ENCODE measurements at regions not wholly inside any gene's neighbourhood (a gene's known extent, or its start where the extent isn't known, plus 50 kb on each side); places are given as distances from the start of the nearest gene placed in this dataset.

DNA sequence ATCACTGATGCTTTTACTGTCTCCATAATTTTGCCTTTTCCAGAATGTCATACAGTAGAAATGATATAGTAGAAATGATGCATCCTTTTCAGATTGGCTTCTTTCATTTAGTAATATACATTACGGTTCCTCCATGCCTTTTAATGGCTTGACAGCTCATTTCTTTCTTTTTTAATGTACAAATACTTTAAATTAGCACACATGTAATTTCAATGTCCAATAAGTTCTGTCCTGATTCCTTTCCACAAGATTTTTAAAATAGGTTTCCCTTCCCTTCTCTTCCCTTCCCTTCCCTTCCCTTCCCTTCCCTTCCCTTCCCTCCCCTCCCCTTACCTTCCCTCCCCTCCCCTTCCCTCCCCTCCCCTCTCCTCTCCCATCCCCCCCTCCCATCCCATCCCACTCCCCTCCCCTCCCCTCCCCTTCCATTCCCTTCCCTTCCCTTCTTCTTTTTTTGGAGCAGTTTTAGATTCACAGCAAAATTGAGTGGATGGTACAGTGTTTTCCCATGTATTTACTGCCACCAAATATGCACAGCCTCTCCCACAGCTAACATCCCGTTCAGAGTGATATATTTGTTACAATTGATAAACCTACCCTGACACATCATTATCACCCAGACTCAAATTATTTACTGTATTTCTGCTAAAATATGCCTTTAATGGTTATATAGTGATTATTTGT lies 398.8 kb downstream of the RNF144B start:
- no peak for DNase-seq

DNA sequence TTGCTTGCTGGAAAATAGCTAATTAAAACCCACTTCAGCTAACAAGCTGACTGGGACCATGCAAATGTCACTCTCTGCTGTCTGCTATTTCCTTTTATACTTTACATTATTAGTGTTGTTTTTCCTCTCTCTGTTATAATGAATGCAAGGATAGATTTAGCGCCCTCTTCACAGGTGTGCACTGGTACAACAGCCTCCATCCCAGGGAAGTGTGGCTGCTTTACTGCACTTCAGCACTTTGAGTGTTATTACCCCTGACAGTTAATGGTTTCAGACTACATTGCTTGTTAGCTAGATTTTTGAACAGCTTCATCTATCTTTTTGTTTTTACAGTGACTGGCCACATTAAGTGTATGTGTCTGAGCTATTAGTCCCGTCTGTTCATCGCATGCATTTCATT lies 405.7 kb downstream of the RNF144B start:
- DNase-seq: no peak

DNA sequence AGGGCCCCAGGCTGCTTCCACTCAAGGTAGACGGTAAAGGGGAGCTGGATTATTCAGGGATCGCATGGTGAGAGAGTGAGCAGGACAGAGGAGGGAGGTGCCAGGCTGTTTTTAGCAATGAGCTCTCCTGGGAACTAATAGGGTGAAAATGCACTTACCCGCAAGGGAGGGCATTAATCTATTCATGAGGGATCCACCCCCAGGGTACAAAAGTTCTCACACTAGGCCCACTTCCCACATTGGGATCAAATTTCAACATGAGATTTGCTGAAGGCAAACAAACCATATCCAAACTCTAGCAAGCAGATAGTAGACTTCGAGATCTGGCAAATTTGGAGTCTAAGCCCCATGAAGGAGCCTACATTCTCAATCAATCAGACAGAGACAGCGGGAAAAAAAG lies 408.6 kb downstream of the RNF144B start:
- DNase-seq: no peak

DNA sequence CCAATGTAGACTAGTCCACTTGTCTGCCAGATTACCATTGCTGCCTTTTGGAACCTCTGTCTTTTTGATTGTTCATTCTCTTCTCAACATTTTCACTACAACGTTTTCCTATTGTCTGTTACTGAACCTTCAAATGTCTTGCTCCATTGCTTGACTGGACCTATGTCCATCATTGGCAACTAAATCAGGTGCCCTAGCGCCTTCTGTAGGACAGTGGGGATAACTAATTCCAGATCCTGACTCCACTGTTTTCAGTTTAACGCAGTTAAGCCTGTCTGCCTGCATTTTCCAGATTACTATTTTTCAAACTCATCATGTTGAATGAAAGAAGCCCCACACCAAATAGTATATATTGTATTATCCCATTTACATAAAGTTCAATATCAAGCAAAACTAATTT lies 433.6 kb downstream of the RNF144B start:
- no peak for DNase-seq

DNA sequence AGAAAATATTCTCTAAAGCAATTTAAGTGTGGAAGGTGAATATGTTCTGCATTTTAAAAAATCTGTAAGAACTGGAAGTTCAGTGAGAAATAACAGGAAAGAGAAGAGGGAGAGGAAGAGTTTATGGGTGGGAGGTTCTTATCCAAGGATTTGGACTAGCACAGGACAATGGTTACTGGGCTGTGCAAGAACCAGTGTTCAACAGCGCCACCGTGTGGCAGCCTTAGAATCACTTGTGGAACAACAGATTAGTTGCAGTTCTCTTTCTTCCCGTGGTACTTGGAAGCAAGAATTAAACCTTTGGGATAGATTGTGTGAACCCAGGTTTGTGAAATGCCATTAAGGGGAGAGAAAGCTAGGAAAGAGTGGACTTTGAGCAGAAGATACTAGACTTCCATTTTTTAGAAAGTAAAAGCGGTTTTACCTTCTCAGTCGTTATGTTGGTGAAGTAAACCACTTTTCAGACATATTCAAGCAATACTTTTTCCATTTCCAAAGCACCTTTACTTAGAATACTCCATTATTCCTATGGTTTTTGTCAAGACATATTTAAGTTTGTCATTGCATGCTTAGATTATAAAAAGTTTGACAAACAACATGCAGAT lies 436.7 kb downstream of the RNF144B start:
- DNase-seq: peak; percentile 50

DNA sequence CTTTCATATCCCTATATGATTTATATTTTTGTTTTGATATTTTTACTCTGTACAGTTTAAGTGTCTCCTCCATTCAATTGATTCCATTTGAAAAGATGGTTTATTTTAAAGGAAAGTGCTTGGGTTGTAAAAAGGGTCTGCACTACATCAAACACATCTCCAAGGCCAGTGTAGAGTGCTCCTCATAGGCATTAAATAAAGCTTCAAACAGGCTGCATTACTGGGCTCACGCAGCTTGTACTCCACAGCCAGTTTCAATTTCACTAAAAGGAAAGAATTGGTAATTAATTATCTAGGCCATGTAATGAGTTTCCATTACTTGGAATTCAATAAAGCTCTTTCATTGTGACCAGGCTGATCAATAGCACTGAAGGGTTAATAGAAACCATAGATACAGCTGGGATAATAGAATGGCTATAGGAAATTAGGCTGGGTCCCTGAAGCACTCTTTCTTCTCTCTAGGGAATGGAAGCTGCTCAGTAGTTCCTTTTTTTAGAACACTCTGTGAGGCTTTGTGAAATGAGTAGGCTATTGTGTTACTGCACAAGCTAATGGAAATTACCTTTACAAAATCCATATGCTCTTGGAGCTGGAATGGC lies 442.2 kb downstream of the RNF144B start:
- no peak for DNase-seq

DNA sequence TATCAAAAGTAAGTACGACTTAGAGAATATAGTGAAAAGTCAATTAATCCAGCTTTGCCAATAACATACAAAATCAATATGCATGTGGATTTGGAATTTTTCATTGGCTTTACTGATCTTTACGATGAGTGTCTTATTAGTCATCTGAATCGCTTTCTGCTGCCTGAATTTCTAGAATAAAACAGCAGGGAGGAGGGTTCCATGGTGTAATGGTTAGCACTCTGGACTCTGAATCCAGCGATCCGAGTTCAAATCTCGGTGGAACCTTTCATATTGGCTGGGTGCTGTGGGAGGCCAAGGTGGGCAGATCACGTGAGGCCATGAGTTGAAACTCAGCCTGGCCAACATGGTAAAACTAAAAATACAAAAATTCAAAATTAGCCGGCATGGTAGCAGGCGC lies 448.8 kb downstream of the RNF144B start:
- no peak for DNase-seq

DNA sequence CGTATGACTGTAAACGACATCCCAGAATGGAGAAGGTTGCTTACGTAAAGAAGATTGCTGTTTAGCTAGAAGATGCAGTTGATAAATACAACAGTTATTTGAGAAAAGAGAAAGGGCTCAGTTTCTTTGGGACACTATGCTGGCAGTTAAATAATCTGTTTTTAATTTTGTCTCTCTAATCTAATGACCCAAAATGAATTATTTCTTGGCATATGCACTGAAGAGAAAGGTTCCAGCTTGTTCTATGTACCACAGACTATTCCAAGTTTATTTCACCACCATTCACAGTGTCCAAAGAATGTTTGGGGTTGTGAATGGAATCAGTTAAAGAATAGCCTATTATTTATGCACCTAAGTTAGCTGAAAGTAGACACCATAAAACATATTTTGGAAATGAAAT lies 449.9 kb downstream of the RNF144B start:
- no peak for DNase-seq

DNA sequence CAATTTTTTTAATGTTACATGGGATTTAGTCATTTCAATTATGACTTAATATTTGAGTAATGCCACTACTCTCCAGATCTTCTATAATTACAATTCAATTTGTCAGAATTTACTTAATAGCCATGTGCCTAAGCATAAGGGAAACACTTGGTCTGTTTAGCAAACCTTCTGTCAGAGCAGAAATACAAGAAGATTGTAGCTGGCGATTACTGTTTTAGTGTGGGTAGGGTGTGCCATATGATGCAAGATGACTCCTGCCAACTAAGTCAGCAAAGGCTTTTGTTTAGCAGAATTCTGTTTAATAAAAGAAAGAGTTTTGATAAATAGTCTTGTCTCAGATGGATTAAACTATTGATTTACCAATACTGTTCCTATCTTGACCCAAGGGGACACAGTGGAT lies 455.4 kb downstream of the RNF144B start:
- no peak for DNase-seq

DNA sequence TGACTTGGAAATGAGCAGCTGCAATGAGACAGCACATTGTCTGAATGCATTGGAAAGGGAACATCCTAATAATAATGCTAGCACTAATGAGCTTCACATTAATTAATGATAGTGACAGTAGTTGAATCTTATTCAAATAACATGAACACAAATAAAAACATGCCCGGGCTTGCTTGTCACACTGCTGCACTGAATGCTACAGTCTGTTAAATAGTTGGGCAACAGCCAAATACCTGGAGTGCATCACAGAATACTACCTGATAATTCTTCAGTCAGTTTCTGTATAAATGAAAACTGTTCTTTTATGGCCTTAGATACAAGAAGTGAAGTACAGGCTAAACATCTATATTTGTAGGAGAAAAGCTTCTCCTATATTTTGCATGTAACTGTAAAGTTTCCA lies 458.7 kb downstream of the RNF144B start:
- no peak for DNase-seq

DNA sequence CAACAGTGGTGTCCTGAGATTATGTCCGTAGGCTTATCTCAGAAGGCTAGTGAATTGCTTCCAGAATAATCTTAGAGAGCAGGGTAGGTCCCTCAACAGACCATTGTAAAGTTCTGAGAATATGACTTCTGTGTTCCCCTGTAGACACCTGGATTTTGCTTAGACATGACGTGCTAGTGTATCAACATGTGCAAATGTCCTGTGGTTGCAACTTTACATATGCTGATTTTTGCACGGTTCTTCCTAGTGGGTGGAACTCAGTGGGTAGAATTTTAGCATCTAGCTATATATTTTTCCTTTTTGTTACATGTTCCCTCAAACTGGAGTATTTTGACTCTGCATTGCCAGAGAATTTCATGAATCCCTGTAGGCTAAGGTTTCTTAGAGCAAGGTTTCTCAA lies 459.2 kb downstream of the RNF144B start:
- no peak for DNase-seq

DNA sequence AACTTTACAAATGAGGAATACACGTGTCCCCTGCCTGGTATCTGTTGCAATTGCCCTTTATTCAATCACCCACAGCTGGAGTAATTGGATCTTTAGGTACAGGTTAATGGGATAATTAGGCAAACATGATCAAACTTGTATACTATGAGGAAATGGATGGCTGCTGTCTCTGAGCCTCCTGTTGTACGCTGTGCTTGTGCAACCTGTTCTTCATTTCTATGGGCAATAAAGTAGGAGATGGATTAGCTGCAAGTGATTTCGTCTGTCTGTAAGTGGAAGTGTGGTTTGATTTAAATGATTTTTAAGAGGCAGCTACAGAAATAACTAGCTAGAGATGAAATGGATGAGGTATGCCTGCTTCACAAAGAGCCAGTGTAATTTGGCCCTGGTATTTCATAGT lies 474.1 kb downstream of the RNF144B start:
- DNase-seq: no peak

DNA sequence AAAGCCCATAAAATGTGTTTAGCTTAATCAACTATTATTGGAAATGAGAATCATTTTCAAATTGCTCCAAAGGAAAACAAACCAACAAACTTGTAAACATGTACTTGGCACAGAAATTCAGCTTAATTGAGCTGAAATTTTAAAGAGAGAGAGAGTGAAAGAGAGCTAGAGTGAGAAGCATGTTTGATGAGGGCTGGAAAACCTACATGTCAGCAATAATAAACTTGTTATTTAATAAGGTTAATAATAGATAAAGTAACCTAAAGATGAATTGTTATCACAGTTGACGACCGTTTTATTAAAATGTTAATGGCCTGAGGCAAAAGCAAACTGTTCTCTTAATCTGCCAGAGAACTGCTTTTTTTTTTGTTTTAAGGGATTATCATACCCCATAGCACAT lies 496.1 kb downstream of the RNF144B start:
- DNase-seq: no peak

DNA sequence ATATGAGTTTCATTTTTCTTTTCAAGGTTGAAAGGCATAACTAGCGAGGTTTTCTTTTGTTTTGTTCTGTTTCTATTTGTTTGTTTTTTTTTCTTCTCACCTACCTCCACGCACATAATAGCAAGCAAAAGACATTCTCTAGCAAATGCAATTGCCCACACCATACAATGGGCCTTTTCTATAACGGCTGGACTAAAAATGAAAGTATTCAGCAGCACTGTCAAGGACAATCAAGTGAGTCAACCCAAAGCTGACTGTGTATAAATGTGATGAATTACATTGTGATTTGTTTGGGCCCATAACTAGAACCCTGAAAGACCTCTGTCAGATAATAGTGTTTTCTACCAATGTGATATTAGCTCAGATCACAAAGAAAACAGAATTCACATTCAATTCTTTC lies 496.7 kb downstream of the RNF144B start:
- no peak for DNase-seq

DNA sequence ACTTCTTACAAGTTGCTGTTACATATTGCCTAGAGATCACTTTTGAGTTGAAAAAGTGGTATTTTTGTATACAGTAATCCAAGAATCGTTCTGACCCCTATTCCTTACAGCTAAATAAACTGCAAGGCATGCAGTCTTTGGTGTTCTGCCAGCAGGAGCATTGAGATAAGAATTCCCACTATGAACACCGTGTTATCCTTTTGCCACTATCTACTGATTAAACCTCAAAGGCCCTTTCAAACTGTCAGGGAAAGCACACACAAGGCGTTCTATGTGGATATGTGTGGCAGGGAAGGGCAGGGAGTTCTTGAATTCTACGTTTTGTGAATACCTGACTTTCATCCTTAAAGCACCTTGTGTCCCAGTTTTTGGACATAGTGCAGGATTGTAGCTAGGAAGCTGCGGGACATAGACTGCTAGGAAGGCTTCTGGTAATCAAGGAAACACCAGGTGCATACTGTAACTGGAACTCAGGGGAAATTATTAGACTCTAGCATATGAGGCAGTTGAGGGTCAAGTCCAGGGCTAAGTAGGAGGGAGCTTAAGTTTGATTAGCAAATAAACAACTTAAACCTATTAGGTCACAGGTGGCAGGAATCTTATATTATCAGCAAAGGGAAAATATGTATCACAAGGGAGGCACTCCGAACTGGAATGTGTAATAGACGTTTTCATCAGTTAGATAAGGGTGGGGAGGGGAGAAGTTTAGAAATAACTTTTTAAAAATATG lies 506.6 kb downstream of the RNF144B start:
- DNase-seq: no peak

DNA sequence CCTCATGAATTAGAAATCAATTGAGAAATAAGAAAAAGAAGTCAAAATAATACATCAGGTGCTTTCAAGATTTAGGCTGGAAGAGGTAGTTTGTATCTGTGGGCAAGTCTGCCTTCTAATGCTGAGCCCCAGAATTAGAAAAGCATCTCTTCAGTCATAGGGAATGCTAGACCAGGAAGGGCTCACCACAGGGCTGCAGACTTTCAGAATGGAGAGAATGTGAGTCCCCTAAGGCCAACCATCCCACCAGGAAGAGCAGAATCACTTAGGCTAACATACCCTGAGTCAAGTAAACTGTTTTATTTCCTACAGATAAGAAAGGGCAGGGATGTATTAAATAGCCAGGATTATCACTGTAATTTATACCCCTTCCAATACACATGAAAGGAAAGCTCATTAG lies 510.2 kb downstream of the RNF144B start:
- no peak for DNase-seq

DNA sequence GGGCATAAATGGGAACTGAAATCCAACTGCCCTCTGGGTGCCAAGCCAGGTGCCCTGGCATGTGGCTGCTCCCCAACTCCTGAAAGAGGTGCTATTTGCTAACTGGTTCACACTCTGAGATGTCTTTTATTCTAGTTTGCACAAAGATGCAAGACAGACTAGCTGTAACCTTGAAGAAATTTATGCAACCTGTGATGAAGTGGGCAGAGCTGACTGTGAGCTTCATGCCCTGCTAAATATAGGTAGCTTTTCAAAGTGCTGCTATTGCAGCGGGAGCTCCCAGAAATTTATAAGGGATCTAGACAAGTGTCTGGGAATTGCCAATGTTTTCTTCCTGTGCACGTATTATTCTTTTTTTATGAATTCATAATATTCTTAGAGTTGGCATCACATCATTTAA lies 517.5 kb downstream of the RNF144B start:
- no peak for DNase-seq

DNA sequence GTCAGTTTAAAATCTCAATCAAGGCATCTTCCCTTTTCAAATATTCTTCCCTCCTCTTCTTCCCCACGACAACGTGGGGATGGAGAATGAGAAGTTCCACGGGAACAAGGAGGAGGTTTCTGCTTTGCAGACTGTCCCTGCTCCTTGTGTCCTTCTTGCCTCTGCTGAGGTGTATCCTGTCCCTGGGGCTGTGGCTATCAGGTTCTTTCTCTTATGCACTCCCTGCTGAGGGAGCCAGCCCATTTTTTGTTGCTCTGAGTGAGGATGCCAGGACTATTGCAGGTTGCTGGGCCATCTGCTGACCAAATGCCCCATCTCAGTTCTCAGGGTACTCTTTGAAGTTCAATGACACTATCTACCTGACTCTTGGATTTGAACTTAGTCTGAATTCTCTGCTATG lies 533.6 kb downstream of the RNF144B start:
- DNase-seq: no peak

DNA sequence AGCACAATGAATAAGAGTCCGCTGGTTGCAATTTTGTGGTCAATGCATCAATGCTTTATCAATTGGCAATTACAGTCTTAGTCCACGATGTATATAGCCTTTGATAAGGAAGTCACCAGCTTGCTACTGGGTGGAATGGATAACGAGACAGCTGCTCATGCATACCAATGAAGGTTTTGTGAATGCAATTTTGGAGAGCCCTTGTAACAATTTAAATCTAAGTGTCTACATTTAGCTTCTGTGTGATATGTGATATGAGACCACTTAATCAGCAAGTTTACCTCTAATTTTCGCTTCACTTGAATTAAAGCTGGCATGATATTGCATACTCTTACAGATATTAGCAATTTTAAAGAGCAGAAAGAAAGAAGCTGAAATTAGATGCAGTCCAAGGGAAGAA lies 543.9 kb downstream of the RNF144B start:
- no peak for DNase-seq

DNA sequence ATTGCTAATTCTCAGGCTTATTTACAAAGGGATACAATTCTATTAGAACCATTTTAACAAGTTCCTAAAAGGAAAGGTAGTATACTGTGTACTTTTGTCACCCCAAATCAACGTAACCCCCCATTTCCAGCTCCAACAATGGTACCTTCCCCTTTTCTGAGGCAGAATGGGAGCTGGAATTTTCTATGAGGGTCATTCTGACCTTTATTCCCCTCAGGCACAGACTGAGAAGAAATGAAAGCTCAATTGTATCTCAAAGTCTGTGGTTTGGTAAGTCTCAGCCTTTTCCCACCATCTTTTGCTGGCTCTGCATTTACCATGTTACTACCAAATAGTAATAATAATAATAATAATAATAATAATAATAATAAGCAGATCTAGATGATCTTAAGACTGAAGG lies 571.0 kb downstream of the RNF144B start:
- no peak for DNase-seq

DNA sequence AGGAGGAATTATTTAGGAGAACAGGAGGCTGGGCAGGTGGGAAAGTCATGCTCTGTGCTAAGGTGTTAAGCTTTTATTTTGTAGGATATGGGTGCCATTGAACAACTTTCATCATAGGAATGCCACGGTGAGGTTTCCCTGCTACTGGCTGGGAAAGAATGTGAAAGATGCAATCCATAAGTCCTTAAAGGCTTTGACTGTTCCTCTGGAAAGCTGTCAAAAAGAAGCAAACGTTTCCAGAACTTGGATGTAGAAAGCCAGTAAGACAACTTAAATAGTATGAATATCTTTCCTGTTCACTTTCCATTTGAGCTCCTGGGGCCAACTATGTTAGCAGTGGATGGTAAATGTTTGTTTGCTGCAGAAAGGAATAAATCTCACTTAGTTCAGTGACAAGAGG lies 574.4 kb downstream of the RNF144B start:
- no peak for DNase-seq

DNA sequence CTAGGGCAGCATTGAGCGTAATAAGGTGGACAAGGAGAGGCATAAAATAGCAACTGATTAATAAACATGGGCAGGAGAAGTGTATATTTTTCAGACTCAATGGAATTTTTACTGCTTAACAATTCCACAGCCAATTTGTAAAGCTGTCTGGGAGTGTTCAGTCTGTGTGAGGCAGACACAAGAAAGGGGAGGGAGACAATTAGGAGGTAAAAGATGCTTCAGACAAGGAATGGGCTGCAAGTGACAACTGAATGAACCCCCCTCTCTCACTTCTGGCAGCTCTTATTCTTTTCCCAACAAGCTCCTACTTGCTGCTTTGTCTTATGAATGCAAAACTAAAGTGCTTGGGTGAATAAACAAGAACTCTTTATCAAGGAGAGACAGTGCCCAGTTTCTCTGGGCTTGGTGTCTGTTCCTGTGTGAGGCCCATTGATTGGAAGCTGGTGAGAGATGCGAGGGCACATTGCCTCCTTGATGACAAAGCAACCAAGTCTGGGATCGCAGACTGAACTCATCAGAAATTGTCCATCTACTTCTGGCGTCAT lies 575.3 kb downstream of the RNF144B start:
- no peak for DNase-seq

DNA sequence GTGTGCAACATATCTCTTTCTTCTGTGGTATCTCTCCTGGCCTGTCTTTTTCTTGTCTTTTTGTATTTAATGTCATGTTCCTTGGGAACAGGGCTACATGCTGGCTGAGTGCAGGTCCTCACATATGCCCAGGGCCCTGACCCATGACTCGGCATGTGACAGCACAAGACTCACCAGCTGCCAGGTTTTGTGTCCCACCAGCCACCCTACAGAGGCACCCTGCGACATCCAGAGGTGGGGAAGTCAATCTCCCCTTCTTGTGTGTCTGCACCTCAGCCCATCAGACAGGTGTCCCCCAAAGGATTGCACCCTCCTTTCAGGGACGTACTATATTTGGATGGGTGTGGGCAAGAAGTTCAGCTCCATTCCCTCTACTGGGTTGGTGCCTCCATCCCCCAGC lies 576.3 kb downstream of the RNF144B start:
- DNase-seq: no peak

DNA sequence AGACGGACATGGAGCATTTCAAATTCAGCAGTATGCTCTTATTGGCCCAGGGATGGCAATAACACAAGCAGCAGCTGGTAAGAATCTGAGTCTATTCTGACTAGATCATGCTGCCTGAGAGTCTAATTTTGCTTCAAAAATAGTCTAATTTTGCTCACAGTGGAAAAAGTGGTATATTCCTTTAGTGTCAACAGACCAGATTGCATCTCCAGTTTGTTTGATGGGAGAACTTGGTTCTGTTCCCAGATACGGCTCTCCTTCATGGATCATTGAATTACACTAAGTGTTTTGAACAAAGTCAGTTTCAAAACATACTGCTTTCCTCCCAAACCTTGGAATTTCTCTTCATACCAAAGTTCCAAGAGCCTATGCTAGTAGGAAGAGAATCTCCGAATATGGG lies 586.1 kb downstream of the RNF144B start:
- no peak for DNase-seq
